NCI-H748 (cell line): ENCODE measurements at regions not wholly inside any gene's neighbourhood (a gene's known extent, or its start where the extent isn't known, plus 50 kb on each side); places are given as distances from the start of the nearest gene placed in this dataset.
A peak's percentile ranks its signal among the peaks of the same experiment; 100 is the strongest.

Experiments used
- DNase-seq: peaks from one replicate; lab custom pipeline; 2025; ENCODE audit not compliant: unreplicated experiment; lab: John Stamatoyannopoulos, UW

GRCh38 chr10:4663162-4663992 is 162.6 kb upstream of the AKR1E2 start:
- DNase-seq, result peak; percentile 75

- DNase-seq, result no peak
These were observed 163.3 kb upstream of the AKR1E2 start for GRCh38 chr10:4662576-4663161.

GRCh38 chr10:4661511-4662255 is 164.3 kb upstream of the AKR1E2 start:
- no peak for DNase-seq

GRCh38 chr10:4658777-4659176 is 167.2 kb upstream of the AKR1E2 start:
- no peak for DNase-seq

- DNase-seq, result peak; percentile 59
These were observed 169.3 kb upstream of the AKR1E2 start for GRCh38 chr10:4656576-4657194.

- no peak for DNase-seq
These were observed 170.1 kb upstream of the AKR1E2 start for GRCh38 chr10:4655879-4656278.

- no peak for DNase-seq
These were observed 170.6 kb upstream of the AKR1E2 start for GRCh38 chr10:4655406-4655805.

GRCh38 chr10:4654496-4654895 is 171.5 kb upstream of the AKR1E2 start:
- DNase-seq, result no peak

- peak; percentile 76 for DNase-seq
These were observed 172.8 kb upstream of the AKR1E2 start for GRCh38 chr10:4653160-4653559.

GRCh38 chr10:4652111-4653010 is 173.6 kb upstream of the AKR1E2 start:
- peak; percentile 39 for DNase-seq

- DNase-seq, result peak; percentile 46
These were observed 174.5 kb upstream of the AKR1E2 start for GRCh38 chr10:4651404-4652037.

GRCh38 chr10:4650582-4650981 is 175.4 kb upstream of the AKR1E2 start:
- DNase-seq, result peak; percentile 19

GRCh38 chr10:4649886-4650508 is 176.0 kb upstream of the AKR1E2 start:
- DNase-seq, result peak; percentile 41

GRCh38 chr10:4649471-4649870 is 176.5 kb upstream of the AKR1E2 start:
- no peak for DNase-seq

GRCh38 chr10:4648999-4649398 is 177.0 kb upstream of the AKR1E2 start:
- no peak for DNase-seq

- DNase-seq, result no peak
These were observed 178.8 kb upstream of the AKR1E2 start for GRCh38 chr10:4647109-4647785.

GRCh38 chr10:4646547-4646946 is 179.5 kb upstream of the AKR1E2 start:
- no peak for DNase-seq

- no peak for DNase-seq
These were observed 180.2 kb upstream of the AKR1E2 start for GRCh38 chr10:4645836-4646235.

- no peak for DNase-seq
These were observed 182.5 kb upstream of the AKR1E2 start for GRCh38 chr10:4643471-4643870.
